Right atrium auricular region (tissue), 2 donors: ENCODE measurements at regions not wholly inside any gene's neighbourhood (a gene's known extent, or its start where the extent isn't known, plus 50 kb on each side); places are given as distances from the start of the nearest gene placed in this dataset.

ENCODE experiments used
- DNase-seq: peaks from one replicate; pipeline ENCODE4 v3.0.0-alpha.2; 2019; ENCODE audit warnings: low spot score
- H3K27ac ChIP-seq, 2 donors: fragments of 200-600 bp; sonication (generic); 1 replicate in 1 of 2; 2 replicates in 1 of 2; pipeline ENCODE4 v1.5.1; 2016 to 2019
- H3K27me3 ChIP-seq, 2 donors: fragments of 200-600 bp; sonication (generic); one replicate each; pipeline versions ENCODE4 v1.5.1 to v1.6.0; 2017 to 2019
- H3K36me3 ChIP-seq: fragments of 200-600 bp; sonication (generic); one replicate; pipeline ENCODE4 v1.5.1; 2016
- H3K4me1 ChIP-seq, 2 donors: fragments of 200-600 bp; sonication (generic); one replicate each; pipeline versions ENCODE4 v1.5.1 to v1.6.0; 2017 to 2019
- H3K4me3 ChIP-seq, 2 donors: fragments of 200-600 bp; sonication (generic); 1 replicate in 1 of 2; 2 replicates in 1 of 2; pipeline ENCODE4 v1.5.1; 2017 to 2019; ENCODE audit warnings: mild to moderate bottlenecking in 1 of 2, moderate library complexity in 1 of 2
- H3K9me3 ChIP-seq, 2 donors: fragments of 200-600 bp; sonication (generic); one replicate each; pipeline ENCODE4 v1.5.1; 2019
- TF ChIP-seq, protein P1 (sequence below), 2 donors: fragments of 200-600 bp; sonication (generic); IDR thresholded peaks; one replicate each; pipeline ENCODE4 v1.5.1; 2019; ENCODE audit warnings: antibody characterized with exemption in 2 of 2

DNA sequence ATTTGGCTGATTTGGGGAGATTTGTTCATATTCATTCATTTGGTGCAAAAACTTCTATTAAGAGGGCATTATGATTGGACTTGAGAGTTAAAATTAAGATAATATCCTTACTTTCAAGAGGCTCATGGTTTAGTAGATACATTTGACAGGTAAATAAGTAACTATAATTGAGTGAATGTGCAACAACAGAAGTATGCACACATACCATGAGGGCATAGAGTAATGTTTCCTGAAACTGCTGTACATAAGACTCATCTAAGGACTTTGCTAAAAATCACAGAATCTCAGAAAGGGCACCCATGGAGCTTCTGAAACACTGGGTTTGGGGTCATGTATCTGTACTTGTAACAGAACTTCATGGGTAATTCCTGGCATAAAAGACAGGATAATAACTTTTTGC, 70.1 kb upstream of the PPP2R2B start:
- TF ChIP-seq, protein P1, sequence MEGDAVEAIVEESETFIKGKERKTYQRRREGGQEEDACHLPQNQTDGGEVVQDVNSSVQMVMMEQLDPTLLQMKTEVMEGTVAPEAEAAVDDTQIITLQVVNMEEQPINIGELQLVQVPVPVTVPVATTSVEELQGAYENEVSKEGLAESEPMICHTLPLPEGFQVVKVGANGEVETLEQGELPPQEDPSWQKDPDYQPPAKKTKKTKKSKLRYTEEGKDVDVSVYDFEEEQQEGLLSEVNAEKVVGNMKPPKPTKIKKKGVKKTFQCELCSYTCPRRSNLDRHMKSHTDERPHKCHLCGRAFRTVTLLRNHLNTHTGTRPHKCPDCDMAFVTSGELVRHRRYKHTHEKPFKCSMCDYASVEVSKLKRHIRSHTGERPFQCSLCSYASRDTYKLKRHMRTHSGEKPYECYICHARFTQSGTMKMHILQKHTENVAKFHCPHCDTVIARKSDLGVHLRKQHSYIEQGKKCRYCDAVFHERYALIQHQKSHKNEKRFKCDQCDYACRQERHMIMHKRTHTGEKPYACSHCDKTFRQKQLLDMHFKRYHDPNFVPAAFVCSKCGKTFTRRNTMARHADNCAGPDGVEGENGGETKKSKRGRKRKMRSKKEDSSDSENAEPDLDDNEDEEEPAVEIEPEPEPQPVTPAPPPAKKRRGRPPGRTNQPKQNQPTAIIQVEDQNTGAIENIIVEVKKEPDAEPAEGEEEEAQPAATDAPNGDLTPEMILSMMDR (IDR thresholded peaks at IDR 0.05) = no peak
- Histone ChIP-seq H3K27ac (no peak overlapping the region), H3K27me3 (no peaks in the 10 kb centered on the region), H3K4me1 (no peaks in the 10 kb centered on the region), H3K4me3 (no peak overlapping the region), H3K36me3 (no peaks in the 10 kb centered on the region), H3K9me3 (no peaks in the 10 kb centered on the region)
- no peak for DNase-seq

DNA sequence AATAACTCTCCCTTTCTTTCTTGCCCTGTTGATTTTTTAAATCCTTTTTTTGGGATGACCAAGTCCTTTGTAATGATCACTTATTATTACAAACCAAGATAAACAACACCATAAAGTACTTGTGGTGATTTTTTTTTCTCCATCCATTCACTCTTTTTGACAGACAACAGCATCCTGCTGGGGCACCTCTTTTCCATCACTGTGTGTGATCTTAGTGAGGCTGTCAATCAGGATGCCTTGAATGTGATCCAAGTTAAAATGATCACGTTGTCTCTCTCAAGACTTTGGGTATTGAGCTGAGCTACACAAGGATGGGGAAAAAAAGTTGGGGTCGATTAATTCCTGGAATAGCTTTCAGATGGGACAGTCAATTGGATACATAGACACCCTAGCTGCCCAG, 73.6 kb upstream of the PPP2R2B start:
- Histone ChIP-seq H3K27ac (no peak overlapping the region), H3K4me1 (no peaks in the 10 kb centered on the region), H3K27me3 (no peaks in the 10 kb centered on the region), H3K36me3 (no peaks in the 10 kb centered on the region), H3K4me3 (no peak overlapping the region), H3K9me3 (no peaks in the 10 kb centered on the region)
- TF ChIP-seq, protein P1 (IDR thresholded peaks at IDR 0.05) = no peak
- DNase-seq = no peak

DNA sequence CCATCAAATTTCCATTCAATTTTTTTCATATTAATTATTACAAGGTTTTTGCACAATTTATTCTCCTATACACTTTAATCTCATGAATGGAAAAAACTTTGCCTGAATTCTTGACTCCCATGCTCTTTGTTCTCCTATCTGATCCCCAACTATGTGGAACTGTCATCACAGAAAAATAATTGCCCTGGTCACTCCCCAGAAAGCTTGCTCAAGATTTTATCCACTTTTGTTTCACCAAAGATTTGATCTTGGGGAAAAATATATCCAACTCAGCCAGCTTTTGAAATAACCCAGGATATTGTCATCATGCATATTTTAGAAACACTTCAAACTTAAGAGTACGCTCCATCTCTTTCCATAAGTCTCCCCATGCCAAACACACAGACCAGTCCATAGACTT, 77.7 kb upstream of the PPP2R2B start:
- no peak for DNase-seq
- no peak overlapping the region for H3K27ac ChIP-seq
- no peak overlapping the region for H3K4me3 ChIP-seq
- H3K36me3 ChIP-seq = no peaks in the 10 kb centered on the region
- TF ChIP-seq, protein P1 (IDR thresholded peaks at IDR 0.05) = no peak
- no peaks in the 10 kb centered on the region for H3K4me1 ChIP-seq
- H3K27me3 ChIP-seq = no peaks in the 10 kb centered on the region
- no peaks in the 10 kb centered on the region for H3K9me3 ChIP-seq

DNA sequence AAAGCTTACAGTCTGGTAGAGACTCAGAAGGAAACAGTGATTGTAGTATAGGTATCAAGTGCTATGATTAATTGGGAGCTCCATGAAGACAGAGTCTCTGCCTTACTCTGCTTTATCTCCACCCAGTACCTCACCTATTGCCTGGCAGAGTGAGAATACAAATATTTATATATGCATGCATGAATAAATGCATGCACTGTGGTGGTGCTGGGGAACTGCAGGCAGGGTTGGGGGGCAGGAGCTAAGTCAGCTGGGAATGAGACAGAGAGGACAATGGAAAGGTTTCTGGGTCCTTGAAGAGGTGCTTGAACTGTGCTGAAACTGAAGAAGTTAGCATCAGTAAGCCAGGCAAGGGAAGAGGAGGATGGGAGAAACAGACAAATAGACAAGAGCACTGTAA, 80.8 kb upstream of the PPP2R2B start:
- no peaks in the 10 kb centered on the region for H3K9me3 ChIP-seq
- H3K4me3 ChIP-seq = no peak overlapping the region
- no peak for DNase-seq
- TF ChIP-seq, protein P1 (IDR thresholded peaks at IDR 0.05) = no peak
- no peak overlapping the region for H3K27ac ChIP-seq
- no peaks in the 10 kb centered on the region for H3K27me3 ChIP-seq
- no peaks in the 10 kb centered on the region for H3K4me1 ChIP-seq
- H3K36me3 ChIP-seq = no peaks in the 10 kb centered on the region

DNA sequence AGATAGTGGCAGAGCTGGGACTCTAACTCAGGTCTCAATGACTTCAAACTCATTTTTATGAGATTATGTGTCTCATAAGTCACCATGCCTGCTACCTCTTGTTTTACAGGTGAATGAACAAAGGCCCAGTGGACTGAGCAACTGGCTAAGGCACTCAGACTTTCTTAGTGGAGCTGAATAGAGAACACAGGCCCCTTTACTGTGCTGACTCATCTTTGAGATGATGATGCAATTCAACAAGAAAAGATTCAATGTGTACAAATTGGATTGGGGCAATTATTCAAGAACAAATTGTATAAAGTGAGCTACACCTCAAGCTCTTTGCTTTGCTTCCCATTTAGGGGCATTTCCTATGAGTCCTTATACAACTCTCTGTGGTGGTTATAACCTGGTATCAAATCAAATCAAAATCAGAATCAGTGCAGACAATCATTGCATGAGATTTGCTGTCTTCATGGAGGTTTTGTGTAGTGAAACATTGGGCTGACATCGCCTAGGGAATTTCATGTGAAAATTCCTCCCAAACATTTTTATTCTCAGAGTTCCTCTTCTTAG, 84.3 kb upstream of the PPP2R2B start:
- no peaks in the 10 kb centered on the region for H3K36me3 ChIP-seq
- H3K9me3 ChIP-seq = no peaks in the 10 kb centered on the region
- no peak overlapping the region for H3K27ac ChIP-seq
- TF ChIP-seq, protein P1 (IDR thresholded peaks at IDR 0.05) = no peak
- no peak overlapping the region for H3K4me3 ChIP-seq
- no peaks in the 10 kb centered on the region for H3K4me1 ChIP-seq
- DNase-seq = no peak
- no peaks in the 10 kb centered on the region for H3K27me3 ChIP-seq
